ENCODE measurements at regions not wholly inside any gene's neighbourhood (a gene's known extent, or its start where the extent isn't known, plus 50 kb on each side); places are given as distances from the start of the nearest gene placed in this dataset.

DNA sequence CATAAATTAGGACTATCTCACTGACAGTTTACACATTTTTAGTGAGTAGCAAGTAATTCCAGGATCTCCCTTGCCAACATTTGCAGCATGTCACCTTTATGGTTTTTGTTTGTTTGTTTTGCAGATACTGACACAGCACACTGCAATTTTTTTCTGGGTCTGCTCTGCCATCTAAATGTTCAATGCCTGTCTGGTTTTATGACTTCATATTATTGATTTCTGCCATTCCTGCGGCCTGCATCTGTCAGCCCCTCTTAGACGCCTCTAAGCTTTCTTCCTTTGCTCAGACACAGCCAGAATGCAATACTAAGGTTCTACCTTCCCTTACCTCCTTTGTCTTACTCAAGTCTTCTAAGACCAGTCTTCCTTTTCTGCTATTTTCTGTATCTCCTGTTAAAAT is 321.2 kb upstream of the AZI2 start:
- no peak for TF ChIP-seq POLR2A (IDR thresholded peaks at IDR 0.05; ENCODE audit: control extremely low read depth in 1 of 2, low read depth in 2 of 2, low read length in 2 of 2)
- no peak for TF ChIP-seq KDM5A (IDR thresholded peaks at IDR 0.05; ENCODE audit: low read length)
- TF ChIP-seq, protein P1, sequence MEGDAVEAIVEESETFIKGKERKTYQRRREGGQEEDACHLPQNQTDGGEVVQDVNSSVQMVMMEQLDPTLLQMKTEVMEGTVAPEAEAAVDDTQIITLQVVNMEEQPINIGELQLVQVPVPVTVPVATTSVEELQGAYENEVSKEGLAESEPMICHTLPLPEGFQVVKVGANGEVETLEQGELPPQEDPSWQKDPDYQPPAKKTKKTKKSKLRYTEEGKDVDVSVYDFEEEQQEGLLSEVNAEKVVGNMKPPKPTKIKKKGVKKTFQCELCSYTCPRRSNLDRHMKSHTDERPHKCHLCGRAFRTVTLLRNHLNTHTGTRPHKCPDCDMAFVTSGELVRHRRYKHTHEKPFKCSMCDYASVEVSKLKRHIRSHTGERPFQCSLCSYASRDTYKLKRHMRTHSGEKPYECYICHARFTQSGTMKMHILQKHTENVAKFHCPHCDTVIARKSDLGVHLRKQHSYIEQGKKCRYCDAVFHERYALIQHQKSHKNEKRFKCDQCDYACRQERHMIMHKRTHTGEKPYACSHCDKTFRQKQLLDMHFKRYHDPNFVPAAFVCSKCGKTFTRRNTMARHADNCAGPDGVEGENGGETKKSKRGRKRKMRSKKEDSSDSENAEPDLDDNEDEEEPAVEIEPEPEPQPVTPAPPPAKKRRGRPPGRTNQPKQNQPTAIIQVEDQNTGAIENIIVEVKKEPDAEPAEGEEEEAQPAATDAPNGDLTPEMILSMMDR (IDR thresholded peaks at IDR 0.05; ENCODE audit: control extremely low read depth in 1 of 3, insufficient read depth in 1 of 3, low read depth in 1 of 3, low read length in 3 of 3): no peak
- TF ChIP-seq, protein P2, sequence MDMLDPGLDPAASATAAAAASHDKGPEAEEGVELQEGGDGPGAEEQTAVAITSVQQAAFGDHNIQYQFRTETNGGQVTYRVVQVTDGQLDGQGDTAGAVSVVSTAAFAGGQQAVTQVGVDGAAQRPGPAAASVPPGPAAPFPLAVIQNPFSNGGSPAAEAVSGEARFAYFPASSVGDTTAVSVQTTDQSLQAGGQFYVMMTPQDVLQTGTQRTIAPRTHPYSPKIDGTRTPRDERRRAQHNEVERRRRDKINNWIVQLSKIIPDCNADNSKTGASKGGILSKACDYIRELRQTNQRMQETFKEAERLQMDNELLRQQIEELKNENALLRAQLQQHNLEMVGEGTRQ (IDR thresholded peaks at IDR 0.05; ENCODE audit: low read length): no peak
- TF ChIP-seq NANOG (IDR thresholded peaks at IDR 0.05; ENCODE audit: insufficient read depth, low read depth, low read length, poor library complexity, severe bottlenecking): no peak
- no peak for TF ChIP-seq RFX5 (IDR thresholded peaks at IDR 0.05; ENCODE audit: borderline replicate concordance, low read depth, low read length)
- no peak for TF ChIP-seq RAD21 (IDR thresholded peaks at IDR 0.05 in 1 of 2, conservative IDR thresholded peaks at IDR 0.05 in 1 of 2; ENCODE audit: low read depth in 2 of 2, low read length in 2 of 2)

Measured in H1 (cell line).